ENCODE measurements at regions not wholly inside any gene's neighbourhood (a gene's known extent, or its start where the extent isn't known, plus 50 kb on each side); places are given as distances from the start of the nearest gene placed in this dataset.

DNA sequence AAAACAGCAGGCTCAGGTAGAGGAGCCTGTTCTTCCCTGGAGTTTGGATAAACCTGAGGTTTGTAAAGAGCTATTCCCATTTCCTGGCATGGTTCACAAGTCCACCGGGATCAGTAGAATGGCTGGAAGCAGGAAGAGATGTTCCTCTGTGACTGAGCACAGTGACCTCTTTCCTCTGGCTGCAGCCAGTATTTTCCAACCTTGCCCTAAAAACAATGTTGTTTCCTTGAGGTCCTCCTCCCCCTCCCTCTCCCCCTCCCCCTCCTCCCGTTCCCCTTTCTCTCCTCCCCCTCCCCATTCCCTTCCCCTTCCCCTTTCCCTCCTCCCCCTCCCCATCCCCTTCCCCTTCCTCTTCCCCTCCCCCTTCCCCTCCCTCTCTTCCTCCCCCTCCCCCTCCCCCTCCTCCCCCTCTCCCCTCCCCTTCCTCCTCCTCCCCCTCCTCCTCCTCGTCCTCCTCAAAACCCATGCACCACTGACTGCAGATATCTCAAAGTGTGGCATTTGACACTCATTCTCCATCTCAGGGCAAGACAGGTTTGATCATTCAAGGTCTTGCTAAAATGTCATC, 58.9 kb upstream of the MON1B start:
- TF ChIP-seq, protein P1, sequence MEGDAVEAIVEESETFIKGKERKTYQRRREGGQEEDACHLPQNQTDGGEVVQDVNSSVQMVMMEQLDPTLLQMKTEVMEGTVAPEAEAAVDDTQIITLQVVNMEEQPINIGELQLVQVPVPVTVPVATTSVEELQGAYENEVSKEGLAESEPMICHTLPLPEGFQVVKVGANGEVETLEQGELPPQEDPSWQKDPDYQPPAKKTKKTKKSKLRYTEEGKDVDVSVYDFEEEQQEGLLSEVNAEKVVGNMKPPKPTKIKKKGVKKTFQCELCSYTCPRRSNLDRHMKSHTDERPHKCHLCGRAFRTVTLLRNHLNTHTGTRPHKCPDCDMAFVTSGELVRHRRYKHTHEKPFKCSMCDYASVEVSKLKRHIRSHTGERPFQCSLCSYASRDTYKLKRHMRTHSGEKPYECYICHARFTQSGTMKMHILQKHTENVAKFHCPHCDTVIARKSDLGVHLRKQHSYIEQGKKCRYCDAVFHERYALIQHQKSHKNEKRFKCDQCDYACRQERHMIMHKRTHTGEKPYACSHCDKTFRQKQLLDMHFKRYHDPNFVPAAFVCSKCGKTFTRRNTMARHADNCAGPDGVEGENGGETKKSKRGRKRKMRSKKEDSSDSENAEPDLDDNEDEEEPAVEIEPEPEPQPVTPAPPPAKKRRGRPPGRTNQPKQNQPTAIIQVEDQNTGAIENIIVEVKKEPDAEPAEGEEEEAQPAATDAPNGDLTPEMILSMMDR (IDR thresholded peaks at IDR 0.05; ENCODE audit: insufficient read depth, low read length, severe bottlenecking): no peak
- Histone ChIP-seq H3K4me3 (ENCODE audit: low read depth, low read length) (no peak overlapping the region), H3K27me3 (ENCODE audit: control insufficient read depth, insufficient read depth, low read length) (no peaks in the 10 kb centered on the region), H3K36me3 (ENCODE audit: control insufficient read depth, insufficient read depth, low read length) (no peaks in the 10 kb centered on the region)
- no peak for FAIRE-seq
- no peak for DNase-seq (ENCODE audit: low read depth)

DNA sequence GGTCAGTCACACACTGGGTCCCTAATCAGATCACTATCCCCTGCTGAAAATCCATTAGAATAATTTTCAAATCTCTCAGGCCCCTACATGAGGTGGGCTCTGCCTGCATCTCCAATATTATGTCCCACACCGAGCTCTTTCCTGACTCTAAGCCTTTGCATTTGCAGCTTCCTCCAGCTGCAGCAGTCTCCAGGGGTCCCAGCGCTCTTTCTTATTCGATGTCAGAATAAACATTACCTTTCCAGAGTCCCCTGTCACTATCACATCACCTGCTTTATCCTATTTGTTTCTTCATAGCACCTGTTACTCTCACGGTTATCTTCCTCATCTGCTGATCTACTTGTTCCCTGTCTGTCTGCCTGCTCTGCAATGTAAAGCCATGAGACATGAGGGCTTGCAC, 57.3 kb upstream of the MON1B start:
- no peaks in the 10 kb centered on the region for H3K27me3 ChIP-seq (ENCODE audit: control insufficient read depth, insufficient read depth, low read length)
- H3K36me3 ChIP-seq (ENCODE audit: control insufficient read depth, insufficient read depth, low read length): no peaks in the 10 kb centered on the region
- FAIRE-seq: no peak
- no peak overlapping the region for H3K4me3 ChIP-seq (ENCODE audit: low read depth, low read length)
- DNase-seq (ENCODE audit: low read depth): no peak
- TF ChIP-seq, protein P1 (IDR thresholded peaks at IDR 0.05; ENCODE audit: insufficient read depth, low read length, severe bottlenecking): no peak

DNA sequence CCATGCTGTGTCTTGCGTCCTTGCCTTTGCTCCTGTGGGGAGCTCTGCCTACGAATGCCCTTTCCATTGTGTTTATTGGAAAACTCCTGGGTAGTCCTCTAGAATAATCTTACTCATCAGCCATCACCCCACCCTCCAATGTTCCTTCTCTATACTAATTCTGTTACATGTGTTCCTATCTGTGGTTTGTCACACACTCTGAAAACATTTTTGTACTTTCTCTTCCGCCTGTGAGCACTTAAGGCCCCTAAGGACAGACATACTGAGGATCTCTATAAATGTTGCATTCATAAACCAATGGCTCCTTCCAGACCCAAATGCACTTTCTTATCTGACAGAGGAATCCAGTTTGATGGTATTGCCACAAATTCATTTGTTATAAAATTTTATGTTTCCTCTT, 53.9 kb upstream of the MON1B start:
- Histone ChIP-seq H3K27me3 (ENCODE audit: control insufficient read depth, insufficient read depth, low read length) (no peaks in the 10 kb centered on the region), H3K4me3 (ENCODE audit: low read depth, low read length) (no peak overlapping the region), H3K36me3 (ENCODE audit: control insufficient read depth, insufficient read depth, low read length) (no peaks in the 10 kb centered on the region)
- DNase-seq (ENCODE audit: low read depth) (no peak), FAIRE-seq (no peak)
- TF ChIP-seq, protein P1 (IDR thresholded peaks at IDR 0.05; ENCODE audit: insufficient read depth, low read length, severe bottlenecking): no peak

Data from bronchial epithelial cell (primary cell).